Mesenchymal stem cell (in vitro differentiated cells and primary cell): ENCODE measurements at regions not wholly inside any gene's neighbourhood (a gene's known extent, or its start where the extent isn't known, plus 50 kb on each side); places are given as distances from the start of the nearest gene placed in this dataset.

Experiments used
- DNase-seq: peaks from one replicate; pipeline ENCODE4 v3.0.0-alpha.2; 2013
- H2AFZ ChIP-seq: one replicate; pipeline ENCODE4 v1.6.1; 2013; ENCODE audit warnings: low read depth, mild to moderate bottlenecking, control low read depth, inconsistent platforms, low read length, moderate library complexity
- H2AK5ac ChIP-seq: 2 replicates; pipeline ENCODE4 v1.6.1; 2013; ENCODE audit warnings: low read length, moderate library complexity, mild to moderate bottlenecking, inconsistent platforms; ENCODE audit not compliant: severe bottlenecking
- H2BK120ac ChIP-seq: one replicate; pipeline ENCODE4 v1.6.1; 2013; ENCODE audit warnings: low read depth, mild to moderate bottlenecking, inconsistent platforms, low read length, moderate library complexity
- H2BK12ac ChIP-seq, 2 experiments: one replicate each; pipeline ENCODE4 v1.6.1; 2013; ENCODE audit warnings: inconsistent platforms in 2 of 2, low read length in 2 of 2, mild to moderate bottlenecking in 2 of 2, moderate library complexity in 2 of 2, control low read depth in 1 of 2
- H2BK15ac ChIP-seq: one replicate; pipeline ENCODE4 v1.6.1; 2013; ENCODE audit warnings: mild to moderate bottlenecking, low read depth, inconsistent platforms; ENCODE audit not compliant: poor library complexity, severe bottlenecking
- H2BK5ac ChIP-seq: 2 replicates; pipeline ENCODE4 v1.6.1; 2013; ENCODE audit warnings: low read depth, mild to moderate bottlenecking, low read length, control low read depth, inconsistent platforms; ENCODE audit not compliant: poor library complexity, severe bottlenecking
- H3K14ac ChIP-seq, 2 experiments: one replicate each; pipeline ENCODE4 v1.6.1; 2013; ENCODE audit warnings: inconsistent platforms in 2 of 2, low read length in 2 of 2, control low read depth in 1 of 2, mild to moderate bottlenecking in 1 of 2, moderate library complexity in 1 of 2
- H3K18ac ChIP-seq, 2 experiments: one replicate each; pipeline ENCODE4 v1.6.1; 2013; ENCODE audit warnings: inconsistent platforms in 2 of 2, low read length in 2 of 2, control low read depth in 1 of 2, low read depth in 1 of 2, mild to moderate bottlenecking in 1 of 2
- H3K23ac ChIP-seq, 2 experiments: one replicate each; pipeline ENCODE4 v1.6.1; 2013; ENCODE audit warnings: inconsistent platforms in 2 of 2, low read length in 2 of 2, mild to moderate bottlenecking in 2 of 2, moderate library complexity in 2 of 2, control low read depth in 1 of 2
- H3K27ac ChIP-seq: 2 replicates; pipeline ENCODE4 v1.5.1; 2013; ENCODE audit warnings: mild to moderate bottlenecking, moderate library complexity, low read length, control low read depth, inconsistent platforms; ENCODE audit not compliant: poor library complexity, severe bottlenecking
- H3K27me3 ChIP-seq, 2 experiments: 2 replicates each; pipeline versions ENCODE4 v1.6.1 to v1.7.0; 2013; ENCODE audit warnings: low read length in 2 of 2, mild to moderate bottlenecking in 2 of 2, moderate library complexity in 2 of 2, control low read depth in 1 of 2, inconsistent platforms in 1 of 2; ENCODE audit not compliant: control insufficient read depth in 1 of 2, insufficient read depth in 1 of 2
- H3K36me3 ChIP-seq, 2 experiments: 2 replicates each; pipeline versions ENCODE4 v1.6.1 to v1.7.0; 2013; ENCODE audit warnings: low read length in 2 of 2, control low read depth in 1 of 2, inconsistent platforms in 1 of 2, low read depth in 1 of 2, mild to moderate bottlenecking in 1 of 2; ENCODE audit not compliant: insufficient read depth in 2 of 2, control insufficient read depth in 1 of 2
- H3K4ac ChIP-seq, 2 experiments: one replicate each; pipeline ENCODE4 v1.6.1; 2013; ENCODE audit warnings: inconsistent platforms in 2 of 2, low read length in 2 of 2, mild to moderate bottlenecking in 2 of 2, moderate library complexity in 2 of 2, control low read depth in 1 of 2, low read depth in 1 of 2
- H3K4me1 ChIP-seq: 2 replicates; pipeline ENCODE4 v1.6.1; 2013; ENCODE audit warnings: low read depth, low read length, control low read depth; ENCODE audit not compliant: control insufficient read depth, insufficient read depth
- H3K4me2 ChIP-seq: 2 replicates; pipeline ENCODE4 v1.6.1; 2013; ENCODE audit warnings: low read length, mild to moderate bottlenecking, inconsistent platforms; ENCODE audit not compliant: poor library complexity, severe bottlenecking
- H3K4me3 ChIP-seq, 2 experiments: 2 replicates each; pipeline versions ENCODE4 v1.5.1 to v1.7.0; 2013; ENCODE audit warnings: low read length in 2 of 2, mild to moderate bottlenecking in 2 of 2, control low read depth in 1 of 2, low read depth in 1 of 2; ENCODE audit not compliant: insufficient read depth in 1 of 2
- H3K79me1 ChIP-seq: replicated peaks from 2 replicates; pipeline ENCODE4 v1.6.1; 2013; ENCODE audit warnings: mild to moderate bottlenecking, control low read depth, low read length, inconsistent platforms; ENCODE audit not compliant: poor library complexity, severe bottlenecking
- H3K9ac ChIP-seq: 2 replicates; pipeline ENCODE4 v1.7.0; 2013; ENCODE audit warnings: mild to moderate bottlenecking, low read length, moderate library complexity
- H3K9me3 ChIP-seq: 2 replicates; pipeline ENCODE4 v1.7.0; 2013; ENCODE audit warnings: mild to moderate bottlenecking, low read length; ENCODE audit not compliant: control insufficient read depth
- H4K8ac ChIP-seq: one replicate; pipeline ENCODE4 v1.6.1; 2013; ENCODE audit warnings: inconsistent platforms, mild to moderate bottlenecking, low read length, moderate library complexity
- H4K91ac ChIP-seq: one replicate; pipeline ENCODE4 v1.6.1; 2013; ENCODE audit warnings: mild to moderate bottlenecking, low read length, inconsistent platforms
- WGBS: methylation state at CpG from one replicate; pipeline ENCODE4 v1.1.7; 2013; ENCODE audit warnings: mixed read lengths; 5-methylcytosine and 5-hydroxymethylcytosine counted together

GRCh38 chr3:106086038-106086437 is 217.2 kb upstream of the CBLB start:
- no peak overlapping the region for H4K91ac ChIP-seq
- H3K36me3 ChIP-seq, result no peaks in the 10 kb centered on the region
- H2AFZ ChIP-seq, result no peak overlapping the region
- no peak overlapping the region for H3K4me2 ChIP-seq
- H3K27me3 ChIP-seq, result no peaks in the 10 kb centered on the region
- no peak overlapping the region for H3K27ac ChIP-seq
- H2BK15ac ChIP-seq, result no peak overlapping the region
- H2BK12ac ChIP-seq, result no peak overlapping the region
- no peak overlapping the region for H3K18ac ChIP-seq
- H2AK5ac ChIP-seq, result no peak overlapping the region
- 42% methylated on average over 1 of the region's 1 CpG for WGBS
- H3K14ac ChIP-seq, result no peak overlapping the region
- no peak overlapping the region for H2BK120ac ChIP-seq
- no peaks in the 10 kb centered on the region for H3K4me1 ChIP-seq
- H3K4ac ChIP-seq, result no peak overlapping the region
- peak; percentile 23 for DNase-seq
- H2BK5ac ChIP-seq, result no peak overlapping the region
- no peaks in the 10 kb centered on the region for H3K9me3 ChIP-seq
- no peak overlapping the region for H3K4me3 ChIP-seq
- H3K79me1 ChIP-seq, result no peaks in the 10 kb centered on the region
- H4K8ac ChIP-seq, result no peak overlapping the region
- peak overlapping the region; percentile 14 for H3K9ac ChIP-seq
- no peak overlapping the region for H3K23ac ChIP-seq

GRCh38 chr3:106086636-106087035 is 217.8 kb upstream of the CBLB start:
- Histone ChIP-seq H3K23ac (no peak overlapping the region), H3K4me2 (no peak overlapping the region), H2BK15ac (no peak overlapping the region), H3K4me3 (no peak overlapping the region), H2BK5ac (no peak overlapping the region), H3K79me1 (no peaks in the 10 kb centered on the region), H4K91ac (no peak overlapping the region), H3K27ac (no peak overlapping the region), H3K4ac (no peak overlapping the region), H3K14ac (no peak overlapping the region), H2AFZ (no peak overlapping the region), H4K8ac (no peak overlapping the region), H2BK12ac (no peak overlapping the region), H3K9ac (no peak overlapping the region), H3K9me3 (no peaks in the 10 kb centered on the region), H3K18ac (no peak overlapping the region), H2BK120ac (no peak overlapping the region), H2AK5ac (no peak overlapping the region), H3K4me1 (no peaks in the 10 kb centered on the region), H3K27me3 (no peaks in the 10 kb centered on the region), H3K36me3 (no peaks in the 10 kb centered on the region)
- WGBS, result 93% methylated on average over 4 of the region's 4 CpGs
- no peak for DNase-seq

- no peak overlapping the region for H3K27ac ChIP-seq
- no peak overlapping the region for H3K23ac ChIP-seq
- H4K8ac ChIP-seq, result no peak overlapping the region
- no peaks in the 10 kb centered on the region for H3K4me1 ChIP-seq
- no peak overlapping the region for H2BK120ac ChIP-seq
- no peak overlapping the region for H3K4me2 ChIP-seq
- no peaks in the 10 kb centered on the region for H3K36me3 ChIP-seq
- no peak overlapping the region for H3K4ac ChIP-seq
- H3K14ac ChIP-seq, result no peak overlapping the region
- no peak overlapping the region for H2BK5ac ChIP-seq
- no peak overlapping the region for H2BK12ac ChIP-seq
- H2BK15ac ChIP-seq, result no peak overlapping the region
- H2AFZ ChIP-seq, result no peak overlapping the region
- WGBS, result 68% methylated on average over 1 of the region's 1 CpG
- H3K9ac ChIP-seq, result no peak overlapping the region
- no peak for DNase-seq
- no peaks in the 10 kb centered on the region for H3K27me3 ChIP-seq
- no peaks in the 10 kb centered on the region for H3K79me1 ChIP-seq
- no peak overlapping the region for H2AK5ac ChIP-seq
- no peak overlapping the region for H4K91ac ChIP-seq
- H3K9me3 ChIP-seq, result no peaks in the 10 kb centered on the region
- H3K18ac ChIP-seq, result no peak overlapping the region
- no peak overlapping the region for H3K4me3 ChIP-seq
Measured at GRCh38 chr3:106088304-106088703, 219.5 kb upstream of the CBLB start.

GRCh38 chr3:106088899-106089298 is 220.1 kb upstream of the CBLB start:
- Histone ChIP-seq H3K14ac (no peak overlapping the region), H2BK12ac (no peak overlapping the region), H2AK5ac (no peak overlapping the region), H3K79me1 (no peaks in the 10 kb centered on the region), H3K4me3 (no peak overlapping the region), H2BK5ac (no peak overlapping the region), H3K9me3 (no peaks in the 10 kb centered on the region), H2BK15ac (no peak overlapping the region), H3K27me3 (no peaks in the 10 kb centered on the region), H3K9ac (no peak overlapping the region), H3K4me1 (no peaks in the 10 kb centered on the region), H3K4me2 (no peak overlapping the region), H3K27ac (no peak overlapping the region), H4K8ac (no peak overlapping the region), H3K4ac (no peak overlapping the region), H2AFZ (no peak overlapping the region), H3K23ac (no peak overlapping the region), H4K91ac (no peak overlapping the region), H2BK120ac (no peak overlapping the region), H3K36me3 (no peaks in the 10 kb centered on the region), H3K18ac (no peak overlapping the region)
- 94% methylated on average over 3 of the region's 3 CpGs for WGBS
- no peak for DNase-seq
